ENCODE measurements at regions not wholly inside any gene's neighbourhood (a gene's known extent, or its start where the extent isn't known, plus 50 kb on each side); places are given as distances from the start of the nearest gene placed in this dataset.
"Not testable (repeated sequence)": the region's sequence is repeated elsewhere in the genome, so short reads cannot be mapped to it uniquely, and the experiment has no call there.

DNA sequence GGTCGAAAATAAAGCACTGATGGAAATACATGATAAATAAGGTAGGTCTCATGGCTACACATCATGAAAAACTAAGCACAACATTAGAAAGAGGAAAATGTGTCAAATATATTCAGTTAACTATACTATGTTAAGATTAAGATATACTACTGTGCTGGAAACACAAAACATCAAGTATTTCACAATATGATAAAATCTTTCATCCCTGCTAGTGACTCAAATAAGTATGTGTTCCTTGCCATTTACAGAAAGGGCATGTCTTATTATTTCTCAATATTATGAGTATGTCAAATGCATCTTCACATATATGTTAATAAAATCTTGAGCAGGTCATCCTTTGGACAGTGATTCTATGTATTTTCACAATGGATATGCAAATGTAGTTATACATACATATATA is 1260.1 kb upstream of the ADGRL2 start:
- peaks cover 29% of the 10 kb centered on the region for H3K4me1 Mint-ChIP-seq (ENCODE audit: low read depth, unreplicated experiment)
- intact Hi-C loops (cut with micrococcal nuclease; ENCODE audit: unreplicated experiment) = loop anchor here (10.0 kb wide), 1 partner anchor 514 kb away; no protein-coding TSS in a partner anchor
- TF ChIP-seq, protein P1, sequence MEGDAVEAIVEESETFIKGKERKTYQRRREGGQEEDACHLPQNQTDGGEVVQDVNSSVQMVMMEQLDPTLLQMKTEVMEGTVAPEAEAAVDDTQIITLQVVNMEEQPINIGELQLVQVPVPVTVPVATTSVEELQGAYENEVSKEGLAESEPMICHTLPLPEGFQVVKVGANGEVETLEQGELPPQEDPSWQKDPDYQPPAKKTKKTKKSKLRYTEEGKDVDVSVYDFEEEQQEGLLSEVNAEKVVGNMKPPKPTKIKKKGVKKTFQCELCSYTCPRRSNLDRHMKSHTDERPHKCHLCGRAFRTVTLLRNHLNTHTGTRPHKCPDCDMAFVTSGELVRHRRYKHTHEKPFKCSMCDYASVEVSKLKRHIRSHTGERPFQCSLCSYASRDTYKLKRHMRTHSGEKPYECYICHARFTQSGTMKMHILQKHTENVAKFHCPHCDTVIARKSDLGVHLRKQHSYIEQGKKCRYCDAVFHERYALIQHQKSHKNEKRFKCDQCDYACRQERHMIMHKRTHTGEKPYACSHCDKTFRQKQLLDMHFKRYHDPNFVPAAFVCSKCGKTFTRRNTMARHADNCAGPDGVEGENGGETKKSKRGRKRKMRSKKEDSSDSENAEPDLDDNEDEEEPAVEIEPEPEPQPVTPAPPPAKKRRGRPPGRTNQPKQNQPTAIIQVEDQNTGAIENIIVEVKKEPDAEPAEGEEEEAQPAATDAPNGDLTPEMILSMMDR (IDR thresholded peaks at IDR 0.05; ENCODE audit: unreplicated experiment) = no peak
- no peaks in the 10 kb centered on the region for H3K27me3 Mint-ChIP-seq (ENCODE audit: unreplicated experiment)
- peaks cover 44% of the 10 kb centered on the region for H3K36me3 Mint-ChIP-seq (ENCODE audit: insufficient read depth, unreplicated experiment)
- no peak for DNase-seq
- CTCF ChIA-PET = no interaction called here
- no peak overlapping the region for H3K27ac Mint-ChIP-seq (ENCODE audit: unreplicated experiment)
- no peaks in the 10 kb centered on the region for H3K9me3 Mint-ChIP-seq (ENCODE audit: low read depth, unreplicated experiment)
- no TSS peak for BruUV-seq (replicated peaks)
- no peak overlapping the region for H3K4me3 Mint-ChIP-seq (ENCODE audit: low read depth, unreplicated experiment)

DNA sequence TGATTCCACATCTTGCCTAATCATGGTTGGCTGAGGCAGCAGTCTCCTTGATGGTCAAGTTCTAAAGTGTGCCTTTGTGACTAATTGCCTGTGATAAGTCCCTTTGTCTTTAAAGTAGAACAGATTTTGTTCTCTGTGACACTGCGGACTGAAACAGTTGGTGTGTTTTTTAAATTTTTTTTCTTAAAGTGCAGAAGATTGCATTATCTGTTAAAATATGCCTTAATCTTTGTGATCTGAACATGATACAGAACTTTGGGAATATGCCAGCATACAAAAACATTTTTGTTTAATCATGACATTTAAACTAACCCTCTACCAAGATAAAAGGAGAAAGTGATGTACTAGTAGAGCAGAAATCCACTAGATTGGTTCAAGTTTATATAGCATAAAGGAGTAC is 1260.6 kb upstream of the ADGRL2 start:
- Mint-ChIP-seq H3K9me3 (ENCODE audit: low read depth, unreplicated experiment) (no peaks in the 10 kb centered on the region), H3K27me3 (ENCODE audit: unreplicated experiment) (no peaks in the 10 kb centered on the region), H3K4me3 (ENCODE audit: low read depth, unreplicated experiment) (peak overlapping the region; percentile 13), H3K27ac (ENCODE audit: unreplicated experiment) (peak overlapping the region; percentile 49), H3K36me3 (ENCODE audit: insufficient read depth, unreplicated experiment) (peaks cover 48% of the 10 kb centered on the region), H3K4me1 (ENCODE audit: low read depth, unreplicated experiment) (peaks cover 34% of the 10 kb centered on the region)
- CTCF ChIA-PET = no interaction called here
- TF ChIP-seq, protein P1 (IDR thresholded peaks at IDR 0.05; ENCODE audit: unreplicated experiment) = no peak
- no peak for DNase-seq
- intact Hi-C loops (cut with micrococcal nuclease; ENCODE audit: unreplicated experiment) = loop anchor here (10.0 kb wide), 1 partner anchor 515 kb away; no protein-coding TSS in a partner anchor
- no TSS peak for BruUV-seq (replicated peaks)

DNA sequence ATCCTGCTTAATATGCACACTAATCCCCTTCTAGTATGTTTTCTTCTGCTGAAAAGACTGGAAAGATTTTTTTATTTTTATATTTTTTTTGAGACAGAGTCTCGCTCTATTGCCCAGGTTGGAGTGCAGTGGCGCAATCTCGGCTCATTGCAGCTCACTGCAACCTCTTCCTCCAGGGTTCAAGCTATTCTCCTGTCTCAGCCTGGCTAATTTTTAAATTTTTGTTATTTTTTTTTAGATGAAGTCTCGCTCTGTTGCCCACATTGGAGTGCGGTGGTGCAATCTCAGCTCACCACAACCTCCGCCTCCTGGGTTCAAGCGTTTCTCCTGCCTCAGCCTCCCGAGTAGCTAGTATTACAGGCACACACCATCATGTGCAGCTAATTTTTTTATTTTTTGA is 1261.4 kb upstream of the ADGRL2 start:
- Mint-ChIP-seq H3K4me3 (ENCODE audit: low read depth, unreplicated experiment) (peak overlapping the region; percentile 13), H3K36me3 (ENCODE audit: insufficient read depth, unreplicated experiment) (peaks cover 56% of the 10 kb centered on the region), H3K27ac (ENCODE audit: unreplicated experiment) (peak overlapping the region; percentile 49), H3K4me1 (ENCODE audit: low read depth, unreplicated experiment) (peaks cover 42% of the 10 kb centered on the region)
- CTCF ChIA-PET = interaction anchor here (0.7 kb wide), 1 partner anchor 819 kb away, joined by 3 read pairs; no protein-coding TSS in a partner anchor
- BruUV-seq (replicated peaks); DNase-seq; H3K9me3 Mint-ChIP-seq (ENCODE audit: low read depth, unreplicated experiment); H3K27me3 Mint-ChIP-seq (ENCODE audit: unreplicated experiment): not testable (repeated sequence)
- intact Hi-C loops (cut with micrococcal nuclease; ENCODE audit: unreplicated experiment) = loop anchor here (2.0 to 5.0 kb wide), 3 partner anchors 56 to 1268 kb away; no protein-coding TSS in a partner anchor

DNA sequence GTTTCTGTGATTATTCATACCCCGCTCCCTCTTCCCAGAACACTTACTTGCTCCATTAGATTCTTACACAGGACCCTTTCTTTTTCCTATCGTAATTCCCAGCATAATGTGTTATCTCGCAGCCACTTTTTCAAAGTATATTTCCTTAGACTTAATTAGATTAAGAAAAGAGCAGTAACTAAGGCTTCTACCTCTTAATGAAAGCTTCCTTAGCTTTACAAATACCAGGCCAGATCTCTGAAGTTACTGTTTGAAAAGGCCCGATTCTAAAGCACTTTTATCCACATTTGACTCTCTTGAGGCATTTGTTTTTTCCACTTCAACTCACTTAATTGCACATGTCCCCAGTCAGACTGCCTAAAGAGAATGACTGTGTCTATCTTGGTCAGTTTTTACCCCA is 1264.3 kb upstream of the ADGRL2 start:
- peak overlapping the region; percentile 89 for H3K4me3 Mint-ChIP-seq (ENCODE audit: low read depth, unreplicated experiment)
- H3K9me3 Mint-ChIP-seq (ENCODE audit: low read depth, unreplicated experiment) = no peaks in the 10 kb centered on the region
- no peaks in the 10 kb centered on the region for H3K27me3 Mint-ChIP-seq (ENCODE audit: unreplicated experiment)
- peak overlapping the region; percentile 96 for H3K27ac Mint-ChIP-seq (ENCODE audit: unreplicated experiment)
- no peak for DNase-seq
- BruUV-seq (replicated peaks) = no TSS peak
- TF ChIP-seq, protein P1 (IDR thresholded peaks at IDR 0.05; ENCODE audit: unreplicated experiment) = no peak
- CTCF ChIA-PET = no interaction called here
- peaks cover 56% of the 10 kb centered on the region for H3K36me3 Mint-ChIP-seq (ENCODE audit: insufficient read depth, unreplicated experiment)
- peaks cover 55% of the 10 kb centered on the region for H3K4me1 Mint-ChIP-seq (ENCODE audit: low read depth, unreplicated experiment)
- intact Hi-C loops (cut with micrococcal nuclease; ENCODE audit: unreplicated experiment) = loop anchor here (5.0 kb wide), 2 partner anchors 319 to 1271 kb away; no protein-coding TSS in a partner anchor

DNA sequence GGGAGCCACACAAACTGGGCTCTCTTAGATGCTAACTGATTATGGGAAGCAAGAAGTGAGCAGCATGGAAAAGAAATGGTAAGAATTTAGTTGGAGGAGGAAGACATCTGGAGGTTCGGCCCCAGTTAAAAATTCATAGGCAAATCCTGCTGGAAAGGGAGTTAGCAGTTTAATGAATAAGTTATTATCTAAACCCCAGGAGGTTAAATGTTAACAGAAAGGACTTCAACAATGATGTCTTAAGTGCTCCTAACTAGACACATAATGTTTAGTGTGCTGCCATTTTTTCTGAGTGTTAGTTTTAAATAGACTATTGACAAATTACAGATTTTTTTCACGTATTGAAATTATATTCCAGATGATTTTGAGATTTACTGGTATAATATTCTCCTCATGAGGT is 1265.3 kb upstream of the ADGRL2 start:
- DNase-seq = peak; percentile 19
- peak overlapping the region; percentile 89 for H3K4me3 Mint-ChIP-seq (ENCODE audit: low read depth, unreplicated experiment)
- intact Hi-C loops (cut with micrococcal nuclease; ENCODE audit: unreplicated experiment) = loop anchor here (5.0 kb wide), 2 partner anchors 318 to 1272 kb away; no protein-coding TSS in a partner anchor
- BruUV-seq (replicated peaks) = no TSS peak
- TF ChIP-seq, protein P1 (IDR thresholded peaks at IDR 0.05; ENCODE audit: unreplicated experiment) = no peak
- H3K4me1 Mint-ChIP-seq (ENCODE audit: low read depth, unreplicated experiment) = peaks cover 49% of the 10 kb centered on the region
- H3K36me3 Mint-ChIP-seq (ENCODE audit: insufficient read depth, unreplicated experiment) = peaks cover 56% of the 10 kb centered on the region
- CTCF ChIA-PET = interaction anchor here (0.6 kb wide), 1 partner anchor 216 kb away, joined by 3 read pairs; no protein-coding TSS in a partner anchor
- peak overlapping the region; percentile 96 for H3K27ac Mint-ChIP-seq (ENCODE audit: unreplicated experiment)
- no peaks in the 10 kb centered on the region for H3K27me3 Mint-ChIP-seq (ENCODE audit: unreplicated experiment)
- no peaks in the 10 kb centered on the region for H3K9me3 Mint-ChIP-seq (ENCODE audit: low read depth, unreplicated experiment)
